Liver (tissue), 3 donors: ENCODE measurements at regions not wholly inside any gene's neighbourhood (a gene's known extent, or its start where the extent isn't known, plus 50 kb on each side); places are given as distances from the start of the nearest gene placed in this dataset.

Experiments used
- EGR1 ChIP-seq, 2 donors: IDR thresholded peaks; 2 replicates each; pipeline ENCODE4 v1.6.1; 2016 to 2018; ENCODE audit warnings: antibody characterized with exemption in 2 of 2, low read depth in 2 of 2
- FOXA1 ChIP-seq: IDR thresholded peaks from 2 replicates; pipeline ENCODE4 v1.6.1; 2016; ENCODE audit warnings: antibody characterized with exemption
- GABPA ChIP-seq, 2 donors: IDR thresholded peaks in 1 of 2; conservative IDR thresholded peaks in 1 of 2; 2 replicates each; pipeline ENCODE4 v1.6.1; 2016; ENCODE audit warnings: antibody characterized with exemption in 2 of 2, mild to moderate bottlenecking in 1 of 2, moderate library complexity in 1 of 2
- JUND ChIP-seq, 2 donors: IDR thresholded peaks; 2 replicates each; pipeline ENCODE4 v1.6.1; 2016; ENCODE audit warnings: antibody characterized with exemption in 2 of 2
- RAD21 ChIP-seq, 2 donors: IDR thresholded peaks; 2 replicates each; pipeline ENCODE4 v1.6.1; 2016; ENCODE audit warnings: antibody characterized with exemption in 2 of 2, mild to moderate bottlenecking in 2 of 2
- RXRA ChIP-seq, 2 donors: IDR thresholded peaks; 2 replicates each; pipeline ENCODE4 v1.6.1; 2017 to 2018; ENCODE audit warnings: antibody characterized with exemption in 2 of 2, mild to moderate bottlenecking in 1 of 2
- SP1 ChIP-seq: IDR thresholded peaks from 2 replicates; pipeline ENCODE4 v1.6.1; 2018; ENCODE audit warnings: antibody characterized with exemption, mild to moderate bottlenecking
- TAF1 ChIP-seq: conservative IDR thresholded peaks from 2 replicates; pipeline ENCODE4 v1.6.1; 2016; ENCODE audit warnings: antibody characterized with exemption, mild to moderate bottlenecking
- YY1 ChIP-seq: IDR thresholded peaks from 2 replicates; pipeline ENCODE4 v1.6.1; 2016; ENCODE audit warnings: antibody characterized with exemption, mild to moderate bottlenecking
- TF ChIP-seq, protein P1 (sequence below): fragments of 150-350 bp; IDR thresholded peaks from 2 replicates; pipeline ENCODE4 v1.5.1; 2017; ENCODE audit warnings: improper control_type of control experiment, low read depth, low read length; ENCODE audit not compliant: missing input control
- TF ChIP-seq, protein P2 (sequence below): IDR thresholded peaks from 2 replicates; pipeline ENCODE4 v1.6.1; 2016; ENCODE audit warnings: antibody characterized with exemption
- TF ChIP-seq, protein P3 (sequence below): IDR thresholded peaks from 2 replicates; pipeline ENCODE4 v1.6.1; 2016; ENCODE audit warnings: antibody characterized with exemption, mild to moderate bottlenecking
- TF ChIP-seq, protein P4 (sequence below): IDR thresholded peaks from 2 replicates; pipeline ENCODE4 v1.6.1; 2016; ENCODE audit warnings: antibody characterized with exemption
- TF ChIP-seq, protein P5 (sequence below): IDR thresholded peaks from 2 replicates; pipeline ENCODE4 v1.6.1; 2016; ENCODE audit warnings: antibody characterized with exemption
- donor health status: healthy.
- donor health status: healthy.

DNA sequence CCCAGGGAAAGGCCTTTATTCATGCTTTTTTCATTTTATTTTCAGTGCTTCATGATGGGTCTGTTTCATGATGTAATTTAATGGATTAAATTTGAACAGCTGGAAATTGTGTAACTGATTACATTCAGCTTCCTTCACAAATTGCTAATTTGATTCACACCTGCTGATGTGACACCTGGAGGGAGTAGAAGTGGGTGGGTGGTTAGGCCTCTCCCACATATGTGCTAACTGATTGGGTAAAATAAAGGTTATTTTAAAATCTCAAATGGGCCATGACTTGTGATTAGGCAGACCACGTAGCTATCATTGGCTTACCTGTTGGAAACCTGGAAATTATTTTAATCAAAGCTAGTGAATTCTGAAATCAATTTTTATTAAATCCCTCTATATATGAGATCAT is 142.1 kb downstream of the GXYLT1 start:
- TF ChIP-seq, protein P1, sequence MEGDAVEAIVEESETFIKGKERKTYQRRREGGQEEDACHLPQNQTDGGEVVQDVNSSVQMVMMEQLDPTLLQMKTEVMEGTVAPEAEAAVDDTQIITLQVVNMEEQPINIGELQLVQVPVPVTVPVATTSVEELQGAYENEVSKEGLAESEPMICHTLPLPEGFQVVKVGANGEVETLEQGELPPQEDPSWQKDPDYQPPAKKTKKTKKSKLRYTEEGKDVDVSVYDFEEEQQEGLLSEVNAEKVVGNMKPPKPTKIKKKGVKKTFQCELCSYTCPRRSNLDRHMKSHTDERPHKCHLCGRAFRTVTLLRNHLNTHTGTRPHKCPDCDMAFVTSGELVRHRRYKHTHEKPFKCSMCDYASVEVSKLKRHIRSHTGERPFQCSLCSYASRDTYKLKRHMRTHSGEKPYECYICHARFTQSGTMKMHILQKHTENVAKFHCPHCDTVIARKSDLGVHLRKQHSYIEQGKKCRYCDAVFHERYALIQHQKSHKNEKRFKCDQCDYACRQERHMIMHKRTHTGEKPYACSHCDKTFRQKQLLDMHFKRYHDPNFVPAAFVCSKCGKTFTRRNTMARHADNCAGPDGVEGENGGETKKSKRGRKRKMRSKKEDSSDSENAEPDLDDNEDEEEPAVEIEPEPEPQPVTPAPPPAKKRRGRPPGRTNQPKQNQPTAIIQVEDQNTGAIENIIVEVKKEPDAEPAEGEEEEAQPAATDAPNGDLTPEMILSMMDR, result no peak
- TF ChIP-seq, protein P2, sequence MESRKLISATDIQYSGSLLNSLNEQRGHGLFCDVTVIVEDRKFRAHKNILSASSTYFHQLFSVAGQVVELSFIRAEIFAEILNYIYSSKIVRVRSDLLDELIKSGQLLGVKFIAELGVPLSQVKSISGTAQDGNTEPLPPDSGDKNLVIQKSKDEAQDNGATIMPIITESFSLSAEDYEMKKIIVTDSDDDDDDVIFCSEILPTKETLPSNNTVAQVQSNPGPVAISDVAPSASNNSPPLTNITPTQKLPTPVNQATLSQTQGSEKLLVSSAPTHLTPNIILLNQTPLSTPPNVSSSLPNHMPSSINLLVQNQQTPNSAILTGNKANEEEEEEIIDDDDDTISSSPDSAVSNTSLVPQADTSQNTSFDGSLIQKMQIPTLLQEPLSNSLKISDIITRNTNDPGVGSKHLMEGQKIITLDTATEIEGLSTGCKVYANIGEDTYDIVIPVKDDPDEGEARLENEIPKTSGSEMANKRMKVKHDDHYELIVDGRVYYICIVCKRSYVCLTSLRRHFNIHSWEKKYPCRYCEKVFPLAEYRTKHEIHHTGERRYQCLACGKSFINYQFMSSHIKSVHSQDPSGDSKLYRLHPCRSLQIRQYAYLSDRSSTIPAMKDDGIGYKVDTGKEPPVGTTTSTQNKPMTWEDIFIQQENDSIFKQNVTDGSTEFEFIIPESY, result no peak
- TF ChIP-seq TAF1 (no peak), RAD21 (IDR thresholded peaks at IDR 0.05) (no peak), YY1 (no peak), FOXA1 (no peak), RXRA (IDR thresholded peaks at IDR 0.05) (no peak), EGR1 (IDR thresholded peaks at IDR 0.05; ENCODE audit: low read depth in 2 of 2) (no peak), GABPA (IDR thresholded peaks at IDR 0.05 in 1 of 2, conservative IDR thresholded peaks at IDR 0.05 in 1 of 2) (no peak), JUND (IDR thresholded peaks at IDR 0.05) (no peak), SP1 (no peak)
- TF ChIP-seq, protein P3, sequence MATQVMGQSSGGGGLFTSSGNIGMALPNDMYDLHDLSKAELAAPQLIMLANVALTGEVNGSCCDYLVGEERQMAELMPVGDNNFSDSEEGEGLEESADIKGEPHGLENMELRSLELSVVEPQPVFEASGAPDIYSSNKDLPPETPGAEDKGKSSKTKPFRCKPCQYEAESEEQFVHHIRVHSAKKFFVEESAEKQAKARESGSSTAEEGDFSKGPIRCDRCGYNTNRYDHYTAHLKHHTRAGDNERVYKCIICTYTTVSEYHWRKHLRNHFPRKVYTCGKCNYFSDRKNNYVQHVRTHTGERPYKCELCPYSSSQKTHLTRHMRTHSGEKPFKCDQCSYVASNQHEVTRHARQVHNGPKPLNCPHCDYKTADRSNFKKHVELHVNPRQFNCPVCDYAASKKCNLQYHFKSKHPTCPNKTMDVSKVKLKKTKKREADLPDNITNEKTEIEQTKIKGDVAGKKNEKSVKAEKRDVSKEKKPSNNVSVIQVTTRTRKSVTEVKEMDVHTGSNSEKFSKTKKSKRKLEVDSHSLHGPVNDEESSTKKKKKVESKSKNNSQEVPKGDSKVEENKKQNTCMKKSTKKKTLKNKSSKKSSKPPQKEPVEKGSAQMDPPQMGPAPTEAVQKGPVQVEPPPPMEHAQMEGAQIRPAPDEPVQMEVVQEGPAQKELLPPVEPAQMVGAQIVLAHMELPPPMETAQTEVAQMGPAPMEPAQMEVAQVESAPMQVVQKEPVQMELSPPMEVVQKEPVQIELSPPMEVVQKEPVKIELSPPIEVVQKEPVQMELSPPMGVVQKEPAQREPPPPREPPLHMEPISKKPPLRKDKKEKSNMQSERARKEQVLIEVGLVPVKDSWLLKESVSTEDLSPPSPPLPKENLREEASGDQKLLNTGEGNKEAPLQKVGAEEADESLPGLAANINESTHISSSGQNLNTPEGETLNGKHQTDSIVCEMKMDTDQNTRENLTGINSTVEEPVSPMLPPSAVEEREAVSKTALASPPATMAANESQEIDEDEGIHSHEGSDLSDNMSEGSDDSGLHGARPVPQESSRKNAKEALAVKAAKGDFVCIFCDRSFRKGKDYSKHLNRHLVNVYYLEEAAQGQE, result no peak
- TF ChIP-seq, protein P4, sequence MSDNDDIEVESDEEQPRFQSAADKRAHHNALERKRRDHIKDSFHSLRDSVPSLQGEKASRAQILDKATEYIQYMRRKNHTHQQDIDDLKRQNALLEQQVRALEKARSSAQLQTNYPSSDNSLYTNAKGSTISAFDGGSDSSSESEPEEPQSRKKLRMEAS, result no peak
- TF ChIP-seq, protein P5, sequence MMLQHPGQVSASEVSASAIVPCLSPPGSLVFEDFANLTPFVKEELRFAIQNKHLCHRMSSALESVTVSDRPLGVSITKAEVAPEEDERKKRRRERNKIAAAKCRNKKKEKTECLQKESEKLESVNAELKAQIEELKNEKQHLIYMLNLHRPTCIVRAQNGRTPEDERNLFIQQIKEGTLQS, result no peak
